GM12874 (cell line): ENCODE measurements at regions not wholly inside any gene's neighbourhood (a gene's known extent, or its start where the extent isn't known, plus 50 kb on each side); places are given as distances from the start of the nearest gene placed in this dataset.

Source experiments
- TF ChIP-seq, protein P1 (sequence below): IDR thresholded peaks from 2 replicates; pipeline ENCODE4 v1.5.1; 2011; ENCODE audit warnings: low read depth, mild to moderate bottlenecking, control low read depth, low read length, moderate library complexity; ENCODE audit not compliant: insufficient read depth

DNA sequence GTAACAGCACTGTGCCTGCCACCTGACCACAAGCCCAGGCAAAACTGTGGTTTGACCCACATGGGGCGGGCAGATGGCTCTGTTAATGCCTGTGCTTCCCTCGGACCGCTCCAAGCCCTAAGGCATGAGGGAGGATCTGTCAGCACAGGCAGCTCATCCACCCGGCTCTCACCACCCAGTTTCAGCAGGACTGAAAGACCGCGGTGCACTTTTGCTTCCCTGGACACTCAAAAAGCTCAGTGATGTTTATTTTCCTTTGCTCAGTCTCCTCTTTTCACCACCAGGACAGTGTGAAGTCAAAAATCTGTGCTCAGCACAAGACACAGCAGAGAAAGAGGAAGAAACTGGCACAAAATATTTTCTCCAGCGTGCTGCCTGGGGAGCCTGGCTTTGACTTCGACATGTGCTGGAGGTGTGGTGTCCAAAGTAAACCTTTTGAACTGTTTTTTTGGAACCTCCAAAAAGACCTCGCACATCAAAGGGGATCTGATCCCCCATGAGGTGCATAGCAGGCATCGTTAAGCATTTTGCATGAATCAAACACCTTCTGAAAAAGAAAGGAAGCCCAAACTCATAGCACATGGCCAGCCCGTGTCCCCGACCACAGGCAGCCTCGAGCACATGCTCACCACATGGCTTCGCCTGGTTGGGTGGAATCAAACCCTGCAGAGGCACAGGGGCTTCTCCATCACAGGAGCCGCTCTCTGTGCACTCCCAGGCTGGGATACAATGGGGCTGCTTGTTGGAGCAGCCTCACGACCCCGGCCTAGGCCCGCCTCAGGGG lies 441.7 kb upstream of the JARID2 start:
- TF ChIP-seq, protein P1, sequence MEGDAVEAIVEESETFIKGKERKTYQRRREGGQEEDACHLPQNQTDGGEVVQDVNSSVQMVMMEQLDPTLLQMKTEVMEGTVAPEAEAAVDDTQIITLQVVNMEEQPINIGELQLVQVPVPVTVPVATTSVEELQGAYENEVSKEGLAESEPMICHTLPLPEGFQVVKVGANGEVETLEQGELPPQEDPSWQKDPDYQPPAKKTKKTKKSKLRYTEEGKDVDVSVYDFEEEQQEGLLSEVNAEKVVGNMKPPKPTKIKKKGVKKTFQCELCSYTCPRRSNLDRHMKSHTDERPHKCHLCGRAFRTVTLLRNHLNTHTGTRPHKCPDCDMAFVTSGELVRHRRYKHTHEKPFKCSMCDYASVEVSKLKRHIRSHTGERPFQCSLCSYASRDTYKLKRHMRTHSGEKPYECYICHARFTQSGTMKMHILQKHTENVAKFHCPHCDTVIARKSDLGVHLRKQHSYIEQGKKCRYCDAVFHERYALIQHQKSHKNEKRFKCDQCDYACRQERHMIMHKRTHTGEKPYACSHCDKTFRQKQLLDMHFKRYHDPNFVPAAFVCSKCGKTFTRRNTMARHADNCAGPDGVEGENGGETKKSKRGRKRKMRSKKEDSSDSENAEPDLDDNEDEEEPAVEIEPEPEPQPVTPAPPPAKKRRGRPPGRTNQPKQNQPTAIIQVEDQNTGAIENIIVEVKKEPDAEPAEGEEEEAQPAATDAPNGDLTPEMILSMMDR, result no peak

- TF ChIP-seq, protein P1, result no peak
Measured at GRCh38 chr6:14804785-14805210, 441.1 kb upstream of the JARID2 start.

- TF ChIP-seq, protein P1, result no peak
Measured at GRCh38 chr6:14806101-14806500, 439.8 kb upstream of the JARID2 start.

DNA sequence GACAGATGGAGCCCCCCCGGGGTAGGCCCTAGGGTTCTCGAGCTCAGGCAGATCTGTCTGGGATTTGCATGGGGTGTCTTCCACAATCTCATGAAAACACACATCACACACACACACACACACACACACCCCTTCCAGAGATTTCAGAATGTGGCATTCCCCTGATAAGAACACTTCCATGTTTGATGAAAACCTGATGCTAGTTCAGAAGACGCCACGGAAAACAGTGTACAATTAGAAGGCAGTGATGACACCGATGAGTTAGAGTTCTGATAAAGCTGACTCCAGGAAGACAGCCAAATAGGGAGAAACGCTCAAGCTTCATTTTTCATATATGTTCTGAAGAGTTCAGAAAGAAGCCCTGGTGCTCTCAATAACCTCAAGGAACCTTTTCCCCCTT lies 438.7 kb upstream of the JARID2 start:
- TF ChIP-seq, protein P1, result no peak

- TF ChIP-seq, protein P1, result no peak
Measured at GRCh38 chr6:14807971-14808370, 437.9 kb upstream of the JARID2 start.

- TF ChIP-seq, protein P1, result no peak
Measured at GRCh38 chr6:14810021-14810420, 435.8 kb upstream of the JARID2 start.

GRCh38 chr6:14811775-14812428 lies 434.0 kb upstream of the JARID2 start:
- TF ChIP-seq, protein P1, result no peak
